ENCODE measurements at regions not wholly inside any gene's neighbourhood (a gene's known extent, or its start where the extent isn't known, plus 50 kb on each side); places are given as distances from the start of the nearest gene placed in this dataset.

GRCh38 chr2:236963631-236964182 is 122.0 kb upstream of the COPS8 start:
- in situ Hi-C loops (cut with MboI) = no loop called here
- FAIRE-seq (no peak), ATAC-seq (no peak), DNase-seq (ENCODE audit: extremely low read depth in 1 of 4, low spot score in 3 of 4) (no peak)
- ChIA-PET POLR2A (no interaction called here), CTCF (ENCODE audit: low intra/inter-chr PET ratio) (no interaction called here)
- no peaks in the 10 kb centered on the region for H3K9me3 ChIP-seq (replicated peaks; ENCODE audit: control insufficient read depth, insufficient read depth, low read depth, low read length)
- 0% methylated on average over 5 of the region's 7 CpGs for WGBS (ENCODE audit: insufficient coverage, low coverage, missing lambda C conversion rate)
- no peak overlapping the region for H3K27ac ChIP-seq (ENCODE audit: extremely low read depth, low read depth, low read length)
- no peaks in the 10 kb centered on the region for H4K20me1 ChIP-seq (replicated peaks; ENCODE audit: control insufficient read depth, insufficient read depth, low read length)
- no peaks in the 10 kb centered on the region for H3K9me1 ChIP-seq (ENCODE audit: control insufficient read depth, insufficient read depth, low read length)
- no peak for TF ChIP-seq SMARCA4 (IDR thresholded peaks at IDR 0.05)
- intact Hi-C loops (cut with micrococcal nuclease) = no loop called here
- H3K4me1 ChIP-seq (replicated peaks in 1 of 2; ENCODE audit: control insufficient read depth in 2 of 2, insufficient read depth in 2 of 2, low read length in 2 of 2) = no peaks in the 10 kb centered on the region
- H3K9ac ChIP-seq (ENCODE audit: insufficient read depth in 1 of 2, low read depth in 2 of 2, low read length in 2 of 2) = no peak overlapping the region
- H3K27me3 ChIP-seq (ENCODE audit: control insufficient read depth in 2 of 2, insufficient read depth in 2 of 2, low read length in 2 of 2) = peaks cover 0 to 15% of the 10 kb centered on the region in 2 experiments; a peak in 2 of 5 replicates
- BruUV-seq (replicated peaks) = no TSS peak
- H3K4me3 ChIP-seq = no peak overlapping the region
- no peaks in the 10 kb centered on the region for H3K36me3 ChIP-seq (ENCODE audit: control insufficient read depth, insufficient read depth, low read length)
- no peak overlapping the region for H3K4me2 ChIP-seq (ENCODE audit: insufficient read depth, low read length)
- no peaks in the 10 kb centered on the region for H3K79me2 ChIP-seq (ENCODE audit: control insufficient read depth, insufficient read depth, low read length)
- H2AFZ ChIP-seq (ENCODE audit: low read depth, low read length) = no peak overlapping the region

- Histone ChIP-seq H3K9ac (ENCODE audit: insufficient read depth in 1 of 2, low read depth in 2 of 2, low read length in 2 of 2) (no peak overlapping the region), H2AFZ (ENCODE audit: low read depth, low read length) (no peak overlapping the region), H3K36me3 (ENCODE audit: control insufficient read depth, insufficient read depth, low read length) (no peaks in the 10 kb centered on the region), H3K9me3 (replicated peaks; ENCODE audit: control insufficient read depth, insufficient read depth, low read depth, low read length) (no peaks in the 10 kb centered on the region), H3K4me2 (ENCODE audit: insufficient read depth, low read length) (no peak overlapping the region), H3K27ac (ENCODE audit: extremely low read depth, low read depth, low read length) (no peak overlapping the region), H3K27me3 (ENCODE audit: control insufficient read depth in 2 of 2, insufficient read depth in 2 of 2, low read length in 2 of 2) (peaks cover 0 to 15% of the 10 kb centered on the region in 2 experiments; a peak in 2 of 5 replicates), H3K9me1 (ENCODE audit: control insufficient read depth, insufficient read depth, low read length) (no peaks in the 10 kb centered on the region), H3K4me3 (no peak overlapping the region), H3K4me1 (replicated peaks in 1 of 2; ENCODE audit: control insufficient read depth in 2 of 2, insufficient read depth in 2 of 2, low read length in 2 of 2) (no peaks in the 10 kb centered on the region), H4K20me1 (replicated peaks; ENCODE audit: control insufficient read depth, insufficient read depth, low read length) (no peaks in the 10 kb centered on the region), H3K79me2 (ENCODE audit: control insufficient read depth, insufficient read depth, low read length) (no peaks in the 10 kb centered on the region)
- FAIRE-seq = no peak
- 0% methylated on average over 3 of the region's 5 CpGs for WGBS (ENCODE audit: insufficient coverage, low coverage, missing lambda C conversion rate)
- no TSS peak for BruUV-seq (replicated peaks)
- no peak for DNase-seq (ENCODE audit: extremely low read depth in 1 of 4, low spot score in 3 of 4)
- ChIA-PET CTCF (ENCODE audit: low intra/inter-chr PET ratio) (no interaction called here), POLR2A (no interaction called here)
- in situ Hi-C loops (cut with MboI) (no loop called here), intact Hi-C loops (cut with micrococcal nuclease) (no loop called here)
- no peak for ATAC-seq
- TF ChIP-seq ARID4B (CRISPR knock-in tag; IDR thresholded peaks at IDR 0.05) (no peak), E2F4 (CRISPR knock-in tag; IDR thresholded peaks at IDR 0.05; ENCODE audit: low read depth) (no peak), FOXA3 (CRISPR knock-in tag; conservative IDR thresholded peaks at IDR 0.05 in 1 of 2, IDR thresholded peaks at IDR 0.05 in 1 of 2) (no peak), MTF1 (CRISPR knock-in tag; IDR thresholded peaks at IDR 0.05; ENCODE audit: borderline replicate concordance) (no peak), ZKSCAN8 (CRISPR knock-in tag; IDR thresholded peaks at IDR 0.05) (no peak), FOXA1 (IDR thresholded peaks at IDR 0.05; ENCODE audit: borderline replicate concordance) (no peak), FOXP1 (CRISPR knock-in tag; IDR thresholded peaks at IDR 0.05) (no peak), BDP1 (IDR thresholded peaks at IDR 0.05; ENCODE audit: insufficient read depth, insufficient read length) (no peak)
These were observed 121.4 kb upstream of the COPS8 start for GRCh38 chr2:236964291-236964690.

Data from K562 (cell line).